ENCODE measurements at regions not wholly inside any gene's neighbourhood (a gene's known extent, or its start where the extent isn't known, plus 50 kb on each side); places are given as distances from the start of the nearest gene placed in this dataset.

DNA sequence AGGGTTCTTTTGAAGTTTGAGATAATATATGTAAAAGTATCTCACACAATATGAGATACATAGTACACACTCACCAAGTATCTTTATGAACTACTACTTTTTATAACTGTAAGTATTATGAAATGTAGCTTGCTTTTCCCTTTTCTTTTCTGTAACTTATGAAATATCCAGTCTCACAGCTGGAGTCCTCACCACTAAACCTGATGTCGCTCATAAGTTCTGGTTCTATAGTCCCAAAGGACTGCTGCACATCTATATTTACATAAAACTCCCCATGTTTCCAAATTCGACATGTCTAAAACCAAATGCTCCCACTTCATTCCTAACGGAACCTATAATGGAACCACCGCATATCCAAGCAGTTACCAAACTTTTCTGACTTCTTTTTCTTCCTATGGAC is 186.5 kb upstream of the SLC7A11 start:
- TF ChIP-seq POLR2A (IDR thresholded peaks at IDR 0.05) = no peak
- TF ChIP-seq, protein P1, sequence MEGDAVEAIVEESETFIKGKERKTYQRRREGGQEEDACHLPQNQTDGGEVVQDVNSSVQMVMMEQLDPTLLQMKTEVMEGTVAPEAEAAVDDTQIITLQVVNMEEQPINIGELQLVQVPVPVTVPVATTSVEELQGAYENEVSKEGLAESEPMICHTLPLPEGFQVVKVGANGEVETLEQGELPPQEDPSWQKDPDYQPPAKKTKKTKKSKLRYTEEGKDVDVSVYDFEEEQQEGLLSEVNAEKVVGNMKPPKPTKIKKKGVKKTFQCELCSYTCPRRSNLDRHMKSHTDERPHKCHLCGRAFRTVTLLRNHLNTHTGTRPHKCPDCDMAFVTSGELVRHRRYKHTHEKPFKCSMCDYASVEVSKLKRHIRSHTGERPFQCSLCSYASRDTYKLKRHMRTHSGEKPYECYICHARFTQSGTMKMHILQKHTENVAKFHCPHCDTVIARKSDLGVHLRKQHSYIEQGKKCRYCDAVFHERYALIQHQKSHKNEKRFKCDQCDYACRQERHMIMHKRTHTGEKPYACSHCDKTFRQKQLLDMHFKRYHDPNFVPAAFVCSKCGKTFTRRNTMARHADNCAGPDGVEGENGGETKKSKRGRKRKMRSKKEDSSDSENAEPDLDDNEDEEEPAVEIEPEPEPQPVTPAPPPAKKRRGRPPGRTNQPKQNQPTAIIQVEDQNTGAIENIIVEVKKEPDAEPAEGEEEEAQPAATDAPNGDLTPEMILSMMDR (IDR thresholded peaks at IDR 0.05) = no peak

Data from uterus (tissue), 2 donors.